H9 (cell line): ENCODE measurements at regions not wholly inside any gene's neighbourhood (a gene's known extent, or its start where the extent isn't known, plus 50 kb on each side); places are given as distances from the start of the nearest gene placed in this dataset.

ENCODE experiments used
- DNase-seq: peaks from one replicate; pipeline ENCODE4 v3.0.0-alpha.2; 2017
- H2AFZ ChIP-seq: one replicate; pipeline ENCODE4 v1.6.1; 2013; ENCODE audit warnings: mild to moderate bottlenecking, low read length, control low read depth, moderate library complexity
- H2AK5ac ChIP-seq: 2 replicates; pipeline ENCODE4 v1.6.1; 2013; ENCODE audit warnings: low read length, control low read depth, mixed read lengths; ENCODE audit not compliant: insufficient read length
- H2BK120ac ChIP-seq: one replicate; pipeline ENCODE4 v1.6.1; 2013; ENCODE audit warnings: low read depth, mild to moderate bottlenecking, low read length, control low read depth, inconsistent platforms; ENCODE audit not compliant: poor library complexity, severe bottlenecking
- H2BK12ac ChIP-seq: 2 replicates; pipeline ENCODE4 v1.6.1; 2013; ENCODE audit warnings: low read length, control low read depth, mixed read lengths, low read depth; ENCODE audit not compliant: insufficient read length
- H2BK15ac ChIP-seq: 2 replicates; pipeline ENCODE4 v1.6.1; 2013; ENCODE audit warnings: low read depth, low read length, control low read depth
- H2BK20ac ChIP-seq: one replicate; pipeline ENCODE4 v1.6.1; 2013; ENCODE audit warnings: low read depth, mild to moderate bottlenecking, low read length, control low read depth, inconsistent platforms; ENCODE audit not compliant: poor library complexity, severe bottlenecking
- H2BK5ac ChIP-seq: 2 replicates; pipeline ENCODE4 v1.6.1; 2013; ENCODE audit warnings: low read length, control low read depth, mixed read lengths; ENCODE audit not compliant: insufficient read length
- H3K14ac ChIP-seq: 2 replicates; pipeline ENCODE4 v1.6.1; 2013; ENCODE audit warnings: low read length, control low read depth; ENCODE audit not compliant: insufficient read depth
- H3K18ac ChIP-seq: 2 replicates; pipeline ENCODE4 v1.6.1; 2013; ENCODE audit warnings: low read depth, mild to moderate bottlenecking, mixed read lengths, low read length, control low read depth; ENCODE audit not compliant: insufficient read length
- H3K23ac ChIP-seq: 2 replicates; pipeline ENCODE4 v1.6.1; 2013; ENCODE audit warnings: low read length, control low read depth, mixed read lengths, low read depth; ENCODE audit not compliant: insufficient read length
- H3K23me2 ChIP-seq: 2 replicates; pipeline ENCODE4 v1.6.1; 2013; ENCODE audit warnings: low read depth, mild to moderate bottlenecking, mixed read lengths, low read length, control low read depth; ENCODE audit not compliant: insufficient read length, poor library complexity, severe bottlenecking
- H3K27ac ChIP-seq: 2 replicates; pipeline ENCODE4 v1.5.1; 2013; ENCODE audit warnings: low read length, control low read depth, mixed read lengths, low read depth; ENCODE audit not compliant: insufficient read length
- H3K27me3 ChIP-seq: 2 replicates; pipeline ENCODE4 v1.6.1; 2013; ENCODE audit warnings: low read length, control low read depth, inconsistent platforms; ENCODE audit not compliant: insufficient read depth
- H3K4ac ChIP-seq: 2 replicates; pipeline ENCODE4 v1.6.1; 2013; ENCODE audit warnings: low read depth, mild to moderate bottlenecking, control low read depth, inconsistent platforms, low read length, moderate library complexity
- H3K4me1 ChIP-seq: 2 replicates; pipeline ENCODE4 v1.6.1; 2013; ENCODE audit warnings: low read length, control low read depth, inconsistent platforms; ENCODE audit not compliant: insufficient read depth
- H3K4me2 ChIP-seq: 2 replicates; pipeline ENCODE4 v1.6.1; 2013; ENCODE audit warnings: low read length, control low read depth, mixed read lengths; ENCODE audit not compliant: insufficient read length, insufficient read depth
- H3K56ac ChIP-seq: 2 replicates; pipeline ENCODE4 v1.6.1; 2013; ENCODE audit warnings: low read depth, mild to moderate bottlenecking, mixed read lengths, low read length, control low read depth; ENCODE audit not compliant: insufficient read length
- H3K79me1 ChIP-seq: 2 replicates; pipeline ENCODE4 v1.6.1; 2013; ENCODE audit warnings: low read depth, mild to moderate bottlenecking, moderate library complexity, low read length, control low read depth, inconsistent platforms; ENCODE audit not compliant: insufficient read depth, poor library complexity, severe bottlenecking
- H3K79me2 ChIP-seq: 2 replicates; pipeline ENCODE4 v1.6.1; 2013; ENCODE audit warnings: low read length, control low read depth, inconsistent platforms; ENCODE audit not compliant: insufficient read depth
- H3K9ac ChIP-seq: 2 replicates; pipeline ENCODE4 v1.6.1; 2013; ENCODE audit warnings: low read length, control low read depth, mixed read lengths; ENCODE audit not compliant: insufficient read length; ENCODE audit errors: extremely low read depth
- H3K9me3 ChIP-seq: one replicate; pipeline ENCODE4 v1.6.1; 2013; ENCODE audit warnings: low read depth, low read length, inconsistent platforms; ENCODE audit not compliant: control insufficient read depth
- H3T11ph ChIP-seq: one replicate; pipeline ENCODE4 v1.6.1; 2013; ENCODE audit warnings: mild to moderate bottlenecking, low read length, control low read depth, inconsistent platforms
- H4K20me1 ChIP-seq: one replicate; pipeline ENCODE4 v1.6.1; 2013; ENCODE audit not compliant: control insufficient read depth, insufficient read length, insufficient read depth
- H4K5ac ChIP-seq: 2 replicates; pipeline ENCODE4 v1.6.1; 2013; ENCODE audit warnings: low read depth, mild to moderate bottlenecking, mixed read lengths, low read length, control low read depth; ENCODE audit not compliant: insufficient read length
- H4K8ac ChIP-seq: replicated peaks from 2 replicates; pipeline ENCODE4 v1.6.1; 2013; ENCODE audit warnings: low read length, control low read depth, mixed read lengths, low read depth; ENCODE audit not compliant: insufficient read length
- H4K91ac ChIP-seq: 2 replicates; pipeline ENCODE4 v1.6.1; 2013; ENCODE audit warnings: low read depth, mild to moderate bottlenecking, moderate library complexity, mixed read lengths, low read length, control low read depth; ENCODE audit not compliant: insufficient read length
- H3K27ac Mint-ChIP-seq, 3 experiments: 2 replicates in 2 of 3; 3 replicates in 1 of 3; pipeline ENCODE4 v1.8.0; 2020 to 2021; ENCODE audit warnings: mixed read lengths in 3 of 3, mild to moderate bottlenecking in 1 of 3, moderate library complexity in 1 of 3
- H3K27me3 Mint-ChIP-seq: 2 replicates; pipeline ENCODE4 v1.8.0; 2021; ENCODE audit warnings: low read depth, mild to moderate bottlenecking, moderate library complexity, mixed read lengths
- H3K36me3 Mint-ChIP-seq, 3 experiments: 2 replicates in 2 of 3; 3 replicates in 1 of 3; pipeline ENCODE4 v1.8.0; 2020 to 2021; ENCODE audit warnings: low read depth in 3 of 3, mixed read lengths in 3 of 3; ENCODE audit not compliant: insufficient read depth in 1 of 3
- H3K4me1 Mint-ChIP-seq, 2 experiments: 2 replicates each; pipeline ENCODE4 v1.8.0; 2020; ENCODE audit warnings: mixed read lengths in 2 of 2
- H3K4me3 Mint-ChIP-seq, 2 experiments: 2 replicates in 1 of 2; 3 replicates in 1 of 2; pipeline ENCODE4 v1.8.0; 2020 to 2021; ENCODE audit warnings: mild to moderate bottlenecking in 2 of 2, mixed read lengths in 2 of 2, moderate library complexity in 1 of 2
- H3K9me3 Mint-ChIP-seq, 2 experiments: 2 replicates in 1 of 2; 3 replicates in 1 of 2; pipeline ENCODE4 v1.8.0; 2020; ENCODE audit warnings: mild to moderate bottlenecking in 2 of 2, mixed read lengths in 2 of 2, moderate library complexity in 1 of 2
- CTCF ChIP-seq: fragments of 200-600 bp; sonication (generic); conservative IDR thresholded peaks from 3 replicates; pipeline ENCODE4 v1.8.0; 2021; ENCODE audit warnings: antibody characterized with exemption, mild to moderate bottlenecking
- WGBS: extraction: QIAGEN DNeasy Blood & Tissue Kit; methylation state at CpG from one replicate; pipeline ENCODE4 v1.1.7; 2013; ENCODE audit warnings: missing lambda C conversion rate, low lambda C conversion rate, mixed read lengths; ENCODE audit not compliant: insufficient read length; ENCODE audit errors: extremely low coverage; 5-methylcytosine and 5-hydroxymethylcytosine counted together

GRCh38 chr20:48165401-48165685 is 380.1 kb upstream of the SULF2 start:
- Histone ChIP-seq H4K5ac (no peak overlapping the region), H3K23me2 (no peaks in the 10 kb centered on the region), H3K56ac (no peak overlapping the region), H2BK120ac (no peak overlapping the region), H2AFZ (no peak overlapping the region), H3T11ph (no peak overlapping the region), H2BK15ac (no peak overlapping the region), H3K9me3 (no peaks in the 10 kb centered on the region), H3K79me1 (no peaks in the 10 kb centered on the region), H3K27ac (no peak overlapping the region), H3K14ac (no peak overlapping the region), H2BK5ac (no peak overlapping the region), H3K18ac (no peak overlapping the region), H3K4me1 (no peaks in the 10 kb centered on the region), H4K20me1 (peaks cover 2% of the 10 kb centered on the region), H2AK5ac (no peak overlapping the region), H3K4me2 (no peak overlapping the region), H3K23ac (no peak overlapping the region), H3K79me2 (no peaks in the 10 kb centered on the region), H2BK20ac (no peak overlapping the region), H3K4ac (no peak overlapping the region), H3K27me3 (no peaks in the 10 kb centered on the region), H3K9ac (no peak overlapping the region), H4K8ac (no peak overlapping the region), H2BK12ac (no peak overlapping the region), H4K91ac (no peak overlapping the region)
- DNase-seq, result no peak
- H3K4me3 Mint-ChIP-seq, result no peak overlapping the region; a peak in 1 of 5 replicates
- peaks cover 10 to 12% of the 10 kb centered on the region in 2 experiments for H3K4me1 Mint-ChIP-seq
- peak overlapping the region in 1 of 3 experiments; percentile 26; a peak in 1 of 7 replicates for H3K27ac Mint-ChIP-seq
- no peak for TF ChIP-seq CTCF
- no CpG with 5 or more reads among the region's 9 CpGs for WGBS
- H3K36me3 Mint-ChIP-seq, result no peaks in the 10 kb centered on the region
- no peaks in the 10 kb centered on the region for H3K9me3 Mint-ChIP-seq
- no peaks in the 10 kb centered on the region; the same call in 1 of the 2 replicates for H3K27me3 Mint-ChIP-seq
